Glomerular endothelial cell (primary cell): ENCODE measurements at regions not wholly inside any gene's neighbourhood (a gene's known extent, or its start where the extent isn't known, plus 50 kb on each side); places are given as distances from the start of the nearest gene placed in this dataset.
"Not testable (repeated sequence)": the region's sequence is repeated elsewhere in the genome, so short reads cannot be mapped to it uniquely, and the experiment has no call there.

Source experiments
- DNase-seq: peaks from one replicate; pipeline ENCODE4 v3.0.0-alpha.2; 2011; ENCODE audit warnings: low read depth, low spot score; ENCODE audit errors: extremely low read depth

DNA sequence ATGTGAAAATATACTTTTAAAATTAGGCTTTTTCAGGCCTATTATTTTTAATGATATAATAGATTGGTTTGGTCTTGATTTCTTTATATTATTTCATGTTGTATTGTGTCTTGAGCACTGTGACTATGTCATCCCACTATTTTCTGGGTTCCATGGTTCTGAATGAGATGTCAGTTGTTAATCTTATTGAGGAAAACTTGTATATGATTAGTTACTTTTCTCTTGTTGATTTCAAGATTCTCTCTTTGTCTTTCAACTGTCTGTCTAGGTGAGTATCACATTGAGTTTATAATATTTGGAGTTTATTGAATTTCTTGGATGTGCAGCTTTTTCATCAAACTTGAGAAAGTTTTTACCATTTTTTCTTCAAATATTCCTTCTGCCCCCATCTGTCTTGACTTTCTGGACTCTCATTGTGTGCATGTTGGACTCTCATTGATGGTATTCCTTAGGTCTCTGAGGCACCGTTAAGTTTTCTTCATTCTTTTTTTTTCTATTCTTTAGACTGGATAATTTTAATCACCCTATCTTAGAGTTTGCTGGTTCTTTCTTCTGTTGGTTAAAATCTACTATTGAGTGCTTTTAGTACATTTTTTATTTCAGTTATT is 175.8 kb downstream of the TMEM167A start:
- no peak for DNase-seq

DNA sequence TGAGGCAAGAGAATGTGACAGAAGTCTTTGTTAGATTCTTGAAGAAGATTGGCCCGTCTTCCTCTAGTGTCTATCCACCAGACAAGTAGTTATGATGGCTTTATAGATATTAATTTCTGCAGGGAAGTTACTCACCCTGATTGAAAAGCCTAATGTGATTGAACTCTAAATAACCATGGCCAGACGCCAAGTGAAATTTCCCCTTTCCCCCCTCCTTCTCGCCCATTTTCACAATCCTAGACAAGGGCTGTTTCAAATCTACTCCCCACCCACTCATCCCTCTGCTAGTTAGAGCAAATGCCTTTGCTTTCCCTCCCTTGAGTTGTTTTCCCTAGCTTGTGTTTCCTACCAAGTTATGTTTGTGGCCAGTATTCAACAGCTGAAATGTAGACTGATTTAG is 182.5 kb downstream of the TMEM167A start:
- DNase-seq, result no peak

DNA sequence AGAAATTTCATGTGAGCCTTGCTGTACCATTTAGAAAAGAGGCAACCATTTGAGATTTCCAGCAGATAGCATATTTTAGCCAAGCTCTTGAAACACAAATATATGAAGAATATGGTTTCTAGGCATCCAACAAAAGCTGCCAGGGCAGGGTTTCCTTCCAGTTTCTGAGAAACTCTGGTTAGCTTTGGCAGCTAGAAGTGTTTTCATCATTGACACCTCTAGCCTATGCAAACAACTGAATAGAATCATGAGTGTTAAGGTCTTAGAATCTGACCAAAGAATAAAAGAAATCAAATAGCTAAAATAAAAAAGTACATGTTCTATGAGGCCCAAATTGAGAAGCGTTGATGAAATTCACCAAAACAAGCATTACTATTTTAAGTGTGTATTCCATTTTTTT is 188.1 kb downstream of the TMEM167A start:
- no peak for DNase-seq

DNA sequence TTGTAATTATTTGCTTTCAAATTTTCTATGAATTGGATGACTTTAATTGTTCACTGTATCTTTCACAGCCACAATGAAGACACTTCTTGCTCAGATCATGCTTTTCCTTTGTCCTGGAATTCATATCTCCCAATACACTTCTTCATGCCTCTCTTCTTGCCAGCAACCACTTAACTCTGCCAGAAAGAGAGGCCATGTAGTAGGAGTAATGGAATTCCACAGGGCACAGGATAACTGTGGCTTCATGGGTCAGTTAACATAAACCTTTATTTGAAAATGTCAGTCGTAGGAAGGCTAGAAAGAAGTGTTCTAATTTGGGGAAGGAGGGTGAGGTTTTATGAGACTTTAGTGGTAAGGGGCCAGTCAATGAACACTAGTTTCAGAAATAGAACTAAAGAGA is 190.3 kb downstream of the TMEM167A start:
- no peak for DNase-seq

DNA sequence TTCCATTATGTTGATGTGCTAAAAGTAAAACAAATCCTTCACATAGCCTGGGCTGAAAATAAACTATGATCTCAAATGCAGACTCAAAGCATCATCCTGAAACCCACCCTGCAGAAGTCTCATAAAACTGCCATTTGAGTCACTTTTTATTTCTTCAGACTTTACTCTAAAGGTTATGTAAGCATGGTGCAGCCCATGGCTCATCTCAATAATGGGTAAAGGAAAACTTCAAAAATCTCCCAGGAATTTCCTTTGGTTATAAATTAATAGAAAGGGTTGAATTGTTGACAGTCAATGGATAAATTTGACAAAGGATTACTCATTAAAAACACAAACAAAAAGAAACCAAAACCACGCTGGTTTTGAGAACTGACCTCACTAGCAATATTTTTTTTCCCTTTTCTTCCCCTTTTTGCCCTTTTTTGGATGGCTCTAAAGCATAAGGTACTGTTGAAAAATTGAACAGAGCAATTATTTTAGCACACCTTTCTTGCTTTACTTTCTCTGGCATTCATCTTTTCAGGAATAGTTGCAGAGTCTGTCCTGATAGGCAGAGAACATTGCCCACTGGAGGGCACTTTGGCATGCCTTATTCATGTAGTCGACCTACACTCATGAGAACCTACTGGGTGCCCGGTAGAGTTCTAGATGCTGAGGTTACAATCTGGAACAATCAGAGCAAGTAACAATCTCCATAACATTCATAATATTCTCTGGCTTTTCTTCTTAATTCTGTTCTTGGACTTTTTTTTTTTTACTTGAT is 191.4 kb downstream of the TMEM167A start:
- no peak for DNase-seq

DNA sequence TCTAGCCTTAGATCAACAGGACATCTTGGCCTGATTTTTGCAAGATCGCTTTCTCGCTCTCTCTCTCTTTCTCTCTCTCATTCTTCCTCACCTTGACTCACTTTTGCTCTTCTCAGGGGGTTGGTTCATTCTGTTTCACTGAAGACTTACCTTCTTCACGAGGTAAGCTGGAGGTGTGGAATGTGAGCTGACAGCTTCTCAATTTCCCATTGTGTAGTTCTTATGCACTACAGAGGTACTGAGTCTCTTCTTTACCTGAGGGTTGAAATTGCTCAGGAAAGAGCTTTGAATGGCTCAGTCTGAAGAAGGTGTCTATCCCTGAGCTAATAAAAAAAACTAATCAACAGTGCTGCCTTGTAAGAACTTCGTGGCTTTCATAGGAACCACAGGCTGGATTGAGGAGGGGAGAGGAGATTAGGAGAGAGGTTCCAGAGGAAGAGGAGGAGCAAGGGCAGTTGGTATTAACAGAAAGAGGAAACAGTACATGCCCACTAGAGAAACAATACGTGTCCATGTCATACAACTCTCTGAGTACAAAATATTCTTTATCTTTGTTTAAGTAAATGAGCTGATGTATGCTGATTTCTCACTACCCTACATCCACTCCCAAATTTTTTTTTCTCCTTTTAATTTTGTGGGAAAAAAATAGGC is 192.2 kb downstream of the TMEM167A start:
- no peak for DNase-seq

DNA sequence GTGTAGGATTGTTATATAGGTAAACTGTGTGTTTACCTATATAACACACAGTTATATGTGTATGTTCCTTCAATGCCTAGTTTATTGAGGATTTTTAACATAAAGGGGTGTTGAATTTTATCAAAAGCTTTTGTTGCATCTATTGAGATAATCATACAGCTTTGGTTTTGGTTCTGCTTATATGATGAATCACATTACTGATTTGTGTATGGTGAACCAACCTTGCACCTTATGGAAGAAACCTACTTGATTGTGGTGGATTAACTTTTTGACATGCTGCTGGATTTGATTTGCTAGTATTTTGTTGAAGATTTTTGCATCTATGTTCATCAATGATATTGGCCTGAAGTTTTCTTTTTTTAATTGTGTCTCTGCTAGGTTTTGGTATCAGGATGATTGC is 194.9 kb downstream of the TMEM167A start:
- no peak for DNase-seq

DNA sequence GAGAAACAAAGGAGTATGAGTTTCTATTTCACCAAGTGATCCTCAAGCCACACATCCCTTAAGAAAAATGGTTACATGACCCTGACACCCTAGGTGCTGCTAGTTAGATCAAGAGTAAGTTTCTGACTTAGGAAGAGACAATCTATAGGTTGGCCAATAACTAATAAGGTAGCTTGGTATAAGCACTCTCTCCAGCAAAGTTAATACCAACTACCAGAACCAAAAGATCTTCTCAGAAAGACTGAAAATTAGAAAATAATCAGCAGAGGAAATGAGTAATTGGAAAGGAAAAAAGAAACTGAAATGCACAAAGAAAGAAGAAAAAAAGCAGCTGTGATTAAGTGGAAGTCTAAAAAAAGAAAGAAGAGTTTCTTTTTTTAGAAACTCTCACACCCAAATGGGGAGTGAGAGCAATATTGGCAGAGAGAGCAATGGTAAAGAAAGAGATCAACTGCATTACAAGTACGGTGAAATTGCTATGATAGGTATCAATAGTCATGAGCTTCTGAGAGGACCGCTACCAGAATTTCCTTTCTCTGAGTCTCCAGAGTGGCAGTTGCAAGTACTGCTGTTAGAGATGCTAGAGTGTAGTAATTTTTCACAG is 195.5 kb downstream of the TMEM167A start:
- no peak for DNase-seq

DNA sequence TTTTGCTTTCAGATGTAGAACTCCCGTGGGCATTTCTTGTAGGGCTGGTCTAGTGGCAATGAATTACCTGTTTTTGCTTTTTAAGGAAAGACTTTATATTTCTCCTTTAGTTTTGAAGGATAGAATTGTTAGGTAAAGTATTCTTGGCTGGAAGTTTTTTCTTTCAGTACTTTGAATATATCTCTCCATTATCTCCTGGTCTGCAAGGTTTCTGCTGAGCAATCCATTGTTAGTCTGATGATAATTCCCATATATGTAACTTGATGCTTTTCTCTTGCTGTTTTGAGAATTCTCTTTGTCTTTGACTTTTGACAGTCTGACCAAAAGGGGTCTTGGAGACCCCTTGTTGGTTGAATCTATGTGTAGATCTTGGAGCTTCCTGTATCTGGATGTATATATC is 198.1 kb downstream of the TMEM167A start:
- DNase-seq, result no peak

DNA sequence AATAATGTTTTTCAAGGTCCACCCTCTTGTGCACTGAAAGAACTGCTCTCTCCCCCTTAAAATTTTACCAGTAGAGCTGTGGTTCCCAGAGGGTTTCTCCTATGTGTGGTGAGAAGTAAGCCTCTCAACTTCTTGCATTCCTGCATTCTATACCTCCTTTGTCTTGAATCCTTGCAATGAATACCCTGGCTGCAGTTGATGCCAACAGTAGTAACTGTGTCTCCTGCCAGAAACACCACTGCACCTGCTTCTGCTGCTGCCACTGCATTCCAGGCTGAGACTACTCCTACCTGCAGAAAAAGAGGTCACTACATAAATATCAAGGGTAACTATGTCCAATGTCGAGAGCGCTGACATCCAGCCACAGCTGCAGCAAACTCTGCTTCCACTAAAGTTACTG is 203.7 kb downstream of the TMEM167A start:
- no peak for DNase-seq

DNA sequence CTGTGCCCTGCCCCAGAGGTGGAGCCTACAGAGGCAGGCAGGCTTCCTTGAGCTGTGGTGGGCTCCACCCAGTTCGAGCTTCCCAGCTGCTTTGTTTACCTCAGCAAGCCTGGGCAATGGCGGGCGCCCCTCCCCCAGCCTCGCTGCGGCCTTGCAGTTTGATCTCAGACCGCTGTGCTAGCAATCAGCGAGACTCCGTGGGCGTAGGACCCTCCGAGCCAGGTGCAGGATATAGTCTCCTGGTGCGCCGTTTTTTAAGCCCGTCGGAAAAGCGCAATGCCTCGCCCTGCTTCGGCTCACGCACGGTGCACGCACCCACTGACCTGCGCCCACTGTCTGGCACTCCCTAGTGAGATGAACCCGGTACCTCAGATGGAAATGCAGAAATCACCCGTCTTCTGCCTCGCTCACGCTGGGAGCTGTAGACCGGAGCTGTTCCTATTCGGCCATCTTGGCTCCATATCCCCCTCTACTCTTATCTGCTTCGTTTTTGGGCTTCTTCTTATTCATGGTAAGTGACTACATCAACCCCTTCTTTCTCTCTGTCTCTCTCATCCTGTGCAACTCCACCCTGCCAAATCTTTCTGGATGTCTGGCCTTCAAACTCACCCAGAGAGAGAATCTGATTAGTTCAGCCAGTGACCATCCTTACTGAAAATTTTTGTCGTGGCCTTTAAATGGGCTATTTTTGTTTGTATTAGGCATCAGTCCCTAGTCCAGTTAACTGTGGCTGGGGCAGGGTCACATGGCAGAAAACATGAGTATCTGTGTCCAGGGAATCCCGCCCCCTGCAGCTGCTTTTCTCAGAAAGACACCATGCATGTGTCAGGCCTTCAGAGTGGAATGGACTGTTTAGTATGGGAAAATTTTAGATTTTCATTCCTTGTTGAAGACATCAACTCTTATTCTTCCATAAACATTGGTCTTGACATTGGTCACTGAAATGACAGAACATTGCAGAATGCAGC is 204.6 kb downstream of the TMEM167A start:
- DNase-seq, result not testable (repeated sequence)

DNA sequence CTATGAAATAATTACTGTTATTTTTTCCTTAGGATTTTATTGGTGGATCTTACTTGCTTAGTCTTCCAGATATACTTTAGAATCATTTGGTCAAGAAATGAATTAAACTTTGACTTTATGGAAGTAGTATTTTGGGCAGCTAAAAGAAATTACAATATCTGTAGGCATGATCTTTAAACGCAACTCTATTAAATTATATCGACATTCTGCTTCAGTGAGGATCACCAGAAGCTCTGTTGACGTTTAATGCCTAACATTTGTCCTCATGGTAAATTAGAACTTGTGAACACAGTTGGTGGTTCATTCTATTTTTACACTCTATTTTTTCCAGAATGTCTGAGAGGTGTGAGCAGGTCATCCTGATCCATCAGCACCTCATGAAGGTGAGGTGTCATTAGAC is 211.6 kb downstream of the TMEM167A start:
- no peak for DNase-seq

DNA sequence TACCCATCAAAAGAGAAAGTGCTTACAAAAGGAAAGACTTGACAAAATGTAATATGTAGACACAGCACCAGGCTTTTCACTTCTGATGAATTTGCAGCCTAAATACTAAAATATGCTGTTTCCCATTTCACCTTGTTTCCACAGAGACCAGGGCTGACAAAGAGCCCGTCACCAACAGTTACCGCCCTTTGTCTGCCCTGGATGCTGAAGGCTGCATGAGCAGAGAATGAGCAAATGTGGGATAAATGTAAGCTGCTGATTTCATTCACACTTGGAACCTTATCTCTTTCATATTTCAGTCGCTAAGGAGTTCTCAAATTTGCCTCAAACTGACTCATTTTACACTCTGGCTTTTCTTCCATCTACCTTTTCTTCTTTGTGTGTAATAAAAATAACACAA is 213.9 kb downstream of the TMEM167A start:
- DNase-seq, result no peak

DNA sequence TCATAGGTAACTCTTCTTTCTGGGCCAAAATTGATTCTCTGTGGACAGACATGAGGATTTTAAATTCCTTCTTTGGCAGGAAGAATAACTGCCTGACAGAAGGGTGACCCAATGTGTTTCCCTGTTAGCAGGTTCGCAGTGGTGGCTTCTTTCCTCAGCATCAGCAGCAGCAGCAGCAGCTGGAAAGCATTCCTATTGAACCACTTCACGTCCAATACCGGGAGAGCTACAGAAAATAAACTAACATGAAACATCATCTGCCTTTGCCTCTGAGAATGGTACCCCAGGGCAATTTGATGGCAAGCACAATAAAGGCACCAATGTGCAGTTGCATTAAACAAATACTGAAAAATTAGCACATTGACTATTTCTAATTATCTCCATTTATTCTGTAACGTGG is 214.5 kb downstream of the TMEM167A start:
- no peak for DNase-seq

DNA sequence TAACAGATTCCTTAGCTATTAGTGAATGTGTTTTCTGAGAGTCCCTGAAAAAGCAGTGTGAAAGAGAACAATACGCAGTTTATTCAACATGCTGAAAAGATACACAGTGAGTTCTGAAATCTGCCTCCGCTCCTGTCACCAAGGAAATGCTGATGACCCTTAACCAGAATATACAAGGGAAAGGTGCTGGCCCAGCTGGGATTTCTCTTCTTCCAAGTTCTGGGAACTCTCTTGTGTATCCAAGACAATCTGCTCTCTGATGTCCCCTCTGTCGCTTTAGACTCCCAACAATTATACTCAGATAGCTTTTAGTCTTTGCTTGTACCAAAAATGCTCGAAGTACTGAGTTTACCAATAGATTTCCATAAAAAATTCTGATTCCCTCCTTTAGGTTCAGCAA is 214.9 kb downstream of the TMEM167A start:
- DNase-seq, result no peak

DNA sequence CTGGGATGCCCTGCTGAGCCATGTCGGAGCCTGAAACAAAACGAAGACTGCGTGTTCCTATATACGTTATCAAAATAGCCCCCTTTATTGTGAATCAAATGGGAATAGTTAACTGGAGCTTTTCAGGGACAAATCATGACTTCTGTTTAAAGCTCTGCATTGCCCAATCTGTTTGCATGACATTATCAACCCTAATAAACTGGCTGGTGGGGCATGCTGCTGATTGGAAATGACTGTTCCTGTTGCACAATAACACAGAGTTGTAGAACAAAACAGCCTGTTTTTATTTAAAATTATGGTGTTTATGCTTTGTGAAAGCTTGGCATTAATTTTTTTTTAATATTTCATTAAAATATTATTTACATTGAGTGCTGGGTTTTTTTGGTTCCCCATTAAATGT is 215.5 kb downstream of the TMEM167A start:
- DNase-seq, result no peak

DNA sequence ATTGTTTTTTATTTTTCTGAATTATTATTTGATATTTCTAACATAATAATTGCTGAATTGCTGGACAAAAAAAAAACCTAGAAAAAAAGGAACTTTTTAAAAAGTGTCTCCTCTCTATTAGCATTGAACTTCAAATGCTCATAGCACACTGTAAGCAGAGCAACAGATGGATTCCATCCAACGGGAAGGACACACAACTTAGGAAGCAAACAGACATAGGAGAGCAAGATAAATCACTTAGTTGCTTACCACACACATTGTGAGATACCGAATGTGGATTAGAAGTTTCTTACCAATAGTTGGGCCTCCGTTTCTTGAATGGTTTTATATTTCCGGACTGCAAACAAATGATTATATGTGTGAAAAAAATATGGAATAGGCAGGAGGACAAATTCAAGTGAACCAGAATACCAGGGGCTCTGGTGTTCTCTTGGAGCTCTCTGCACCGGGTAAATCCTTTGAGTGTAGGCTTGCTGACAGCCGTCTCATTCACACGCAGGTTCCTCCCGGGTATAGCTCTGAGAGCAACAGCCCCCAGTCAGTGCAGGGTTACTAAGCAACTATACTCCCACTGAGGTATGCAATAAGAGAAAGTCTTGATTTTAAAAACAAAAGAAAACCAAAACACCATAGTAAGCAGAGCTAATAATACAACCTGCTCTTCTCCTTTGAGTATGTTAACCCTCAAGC is 217.6 kb downstream of the TMEM167A start:
- DNase-seq, result no peak

DNA sequence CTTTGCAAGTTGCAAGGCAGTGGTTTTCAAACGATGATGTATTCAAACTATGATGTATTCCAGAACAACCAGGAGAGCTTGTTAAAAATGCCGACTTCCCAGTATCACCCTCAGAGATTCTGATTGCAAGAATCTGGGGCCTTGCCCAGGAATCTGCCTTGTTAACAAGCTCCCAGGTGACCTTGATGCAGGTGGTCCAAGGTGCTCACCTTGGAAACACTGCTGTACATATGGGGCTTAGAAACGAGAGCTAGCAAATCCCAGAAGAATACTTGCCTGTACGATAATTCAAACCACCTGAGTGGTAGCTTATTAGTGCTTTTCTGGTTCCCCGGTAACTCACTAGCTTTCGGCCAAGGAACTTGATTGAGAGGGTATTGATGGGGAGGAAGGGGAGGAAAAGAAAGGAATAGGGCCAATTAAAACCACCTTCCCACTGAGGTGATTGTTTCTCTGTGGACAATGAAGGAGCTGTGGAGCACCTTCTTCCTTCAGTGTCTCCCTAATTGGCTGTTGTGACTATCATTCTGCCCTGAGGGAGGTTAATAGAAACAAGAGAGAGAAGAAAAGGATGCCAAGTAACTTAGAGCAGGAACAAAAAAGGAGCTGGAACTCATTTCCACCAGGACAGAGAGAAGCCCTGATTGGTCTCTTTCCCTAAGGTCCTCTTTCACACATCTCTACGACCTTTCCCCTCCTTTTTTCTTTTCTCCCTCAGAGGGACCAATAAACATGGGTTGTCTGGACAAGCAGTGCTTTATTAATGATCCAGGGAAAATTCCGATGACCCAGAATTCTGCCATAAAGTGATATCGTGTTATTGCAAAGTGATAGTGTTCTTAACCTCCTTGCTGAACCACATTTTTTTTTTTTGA is 218.8 kb downstream of the TMEM167A start:
- DNase-seq, result no peak

DNA sequence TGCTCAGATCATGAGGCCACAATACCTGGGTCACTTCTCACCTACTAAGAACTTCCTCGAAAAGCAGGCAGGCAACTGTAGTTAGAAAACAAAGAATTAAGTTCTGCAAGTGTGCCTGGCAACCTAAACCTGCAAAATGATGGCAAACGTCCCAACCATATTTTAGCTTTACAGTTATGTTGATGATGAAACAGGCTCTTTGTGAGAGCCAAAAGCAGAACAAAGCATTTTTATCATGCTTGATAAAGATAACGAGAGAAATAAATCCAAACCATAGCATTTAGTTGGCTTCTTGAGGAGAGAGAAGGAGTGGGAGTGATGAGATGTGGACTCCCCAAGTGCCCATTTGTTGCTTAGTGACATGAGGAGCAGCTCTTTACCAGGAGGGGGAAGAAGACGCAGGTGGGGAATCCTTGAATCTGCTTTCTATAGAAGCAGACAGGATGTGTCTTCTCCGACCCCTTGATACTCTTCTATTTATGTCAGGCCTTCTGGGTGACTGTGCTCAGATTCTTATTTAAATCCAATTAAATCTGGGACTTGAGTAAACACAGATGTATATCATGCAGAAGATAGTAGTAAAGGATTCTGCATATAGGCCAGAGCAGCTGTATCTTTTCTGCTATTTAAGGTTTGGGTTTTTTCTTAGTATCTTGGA is 221.2 kb downstream of the TMEM167A start:
- no peak for DNase-seq
